HCT116 (cell line): ENCODE measurements at regions not wholly inside any gene's neighbourhood (a gene's known extent, or its start where the extent isn't known, plus 50 kb on each side); places are given as distances from the start of the nearest gene placed in this dataset.

Source experiments
- CTCF ChIP-seq, 3 experiments: fragments of 200-600 bp in 1 of 3; sonication (generic) in 1 of 3; IDR thresholded peaks in 2 of 3; conservative IDR thresholded peaks in 1 of 3; 2 replicates each; pipeline ENCODE4 v1.5.1; 2012 to 2017; ENCODE audit warnings: low read depth in 2 of 3, low read length in 2 of 3, antibody characterized with exemption in 1 of 3, borderline replicate concordance in 1 of 3, control low read depth in 1 of 3, mild to moderate bottlenecking in 1 of 3, mixed read lengths in 1 of 3, mixed run types in 1 of 3, moderate library complexity in 1 of 3; ENCODE audit not compliant: insufficient read depth in 1 of 3
- ELF1 ChIP-seq: IDR thresholded peaks from 2 replicates; pipeline ENCODE4 v1.6.1; 2012; ENCODE audit warnings: low read depth, borderline replicate concordance
- EZH2 ChIP-seq: fragments of 200-600 bp; sonication (generic); IDR thresholded peaks from 2 replicates; pipeline ENCODE4 v1.6.1; 2017; ENCODE audit warnings: antibody characterized with exemption, mixed run types
- EZH2phosphoT487 ChIP-seq: fragments of 200-600 bp; IDR thresholded peaks from 2 replicates; pipeline ENCODE4 v1.6.1; 2018; ENCODE audit warnings: antibody characterized with exemption, borderline replicate concordance
- FOSL1 ChIP-seq: IDR thresholded peaks from 2 replicates; pipeline ENCODE4 v1.6.1; 2012; ENCODE audit warnings: low read depth
- JUND ChIP-seq: IDR thresholded peaks from 2 replicates; pipeline ENCODE4 v1.6.1; 2012
- POLR2A ChIP-seq: IDR thresholded peaks from 2 replicates; pipeline ENCODE4 v1.7.0; 2011; ENCODE audit warnings: borderline replicate concordance; ENCODE audit not compliant: insufficient read depth, insufficient read length; ENCODE audit errors: extremely low read depth
- REST ChIP-seq: IDR thresholded peaks from 2 replicates; pipeline ENCODE4 v1.6.1; 2012; ENCODE audit warnings: low read depth
- SIN3A ChIP-seq: IDR thresholded peaks from 2 replicates; pipeline ENCODE4 v1.6.1; 2012; ENCODE audit warnings: low read depth
- SP1 ChIP-seq: IDR thresholded peaks from 2 replicates; pipeline ENCODE4 v1.6.1; 2012; ENCODE audit warnings: low read depth
- YY1 ChIP-seq: IDR thresholded peaks from 2 replicates; pipeline ENCODE4 v1.6.1; 2011; ENCODE audit warnings: low read length, low read depth, moderate library complexity, mild to moderate bottlenecking; ENCODE audit not compliant: insufficient replicate concordance; ENCODE audit errors: extremely low read depth
- ZBTB33 ChIP-seq: IDR thresholded peaks from 2 replicates; pipeline ENCODE4 v1.6.1; 2011; ENCODE audit warnings: mild to moderate bottlenecking, low read length, moderate library complexity; ENCODE audit not compliant: insufficient replicate concordance; ENCODE audit errors: extremely low read depth
- ZFX ChIP-seq: fragments of 450-650 bp; IDR thresholded peaks from 2 replicates; pipeline ENCODE4 v1.6.1; 2017

- TF ChIP-seq JUND (no peak), FOSL1 (no peak), CTCF (IDR thresholded peaks at IDR 0.05 in 2 of 3, conservative IDR thresholded peaks at IDR 0.05 in 1 of 3; ENCODE audit: borderline replicate concordance in 1 of 3, insufficient read depth in 1 of 3, low read depth in 2 of 3, low read length in 2 of 3) (no peak), ZBTB33 (no peak), SP1 (no peak), REST (no peak), EZH2 (no peak), EZH2phosphoT487 (no peak), POLR2A (no peak), SIN3A (no peak), YY1 (no peak), ZFX (no peak), ELF1 (no peak)
Measured at GRCh38 chr13:95479731-95480130, 72.8 kb upstream of the CLDN10 start.
